ENCODE measurements at regions not wholly inside any gene's neighbourhood (a gene's known extent, or its start where the extent isn't known, plus 50 kb on each side); places are given as distances from the start of the nearest gene placed in this dataset.
A peak's percentile ranks its signal among the peaks of the same experiment; 100 is the strongest.

DNA sequence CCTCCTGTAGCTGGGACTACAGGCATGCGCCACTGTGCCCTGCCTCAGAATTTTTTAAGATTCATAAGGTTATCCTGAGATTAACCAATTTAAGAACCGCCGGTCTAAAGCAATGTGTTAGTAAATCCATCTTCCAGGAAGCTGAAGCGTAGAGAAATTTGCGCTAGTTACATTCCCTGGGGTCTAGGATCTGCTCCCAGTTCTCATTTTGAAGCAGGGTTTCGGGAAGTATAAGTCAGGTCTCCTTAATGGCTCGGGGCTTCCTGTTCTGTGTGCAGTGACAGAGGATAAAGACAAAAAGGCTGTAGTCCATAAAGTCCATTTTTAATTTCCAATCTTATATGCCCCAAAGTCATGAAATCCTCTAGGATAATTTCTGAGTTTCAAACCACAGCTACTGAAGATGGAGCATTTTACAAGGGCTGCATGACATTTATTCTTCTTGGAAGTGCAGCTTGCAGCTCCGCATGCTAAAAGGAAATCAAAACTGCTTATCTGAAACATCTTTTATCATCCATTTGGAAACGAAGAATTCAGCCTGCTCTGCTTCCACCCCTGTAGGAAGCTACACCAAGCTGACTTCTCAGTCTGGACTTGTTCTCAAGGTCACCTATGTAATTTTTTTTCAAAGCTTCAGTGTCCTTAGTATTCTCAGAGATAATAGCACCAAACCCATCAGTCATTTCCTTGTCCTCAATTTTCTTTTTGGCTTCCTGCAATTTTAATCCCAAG lies 326.1 kb downstream of the PRL start:
- no peak for DNase-seq

GRCh38 chr6:21971541-21971940 lies 325.3 kb downstream of the PRL start:
- no peak for DNase-seq

DNA sequence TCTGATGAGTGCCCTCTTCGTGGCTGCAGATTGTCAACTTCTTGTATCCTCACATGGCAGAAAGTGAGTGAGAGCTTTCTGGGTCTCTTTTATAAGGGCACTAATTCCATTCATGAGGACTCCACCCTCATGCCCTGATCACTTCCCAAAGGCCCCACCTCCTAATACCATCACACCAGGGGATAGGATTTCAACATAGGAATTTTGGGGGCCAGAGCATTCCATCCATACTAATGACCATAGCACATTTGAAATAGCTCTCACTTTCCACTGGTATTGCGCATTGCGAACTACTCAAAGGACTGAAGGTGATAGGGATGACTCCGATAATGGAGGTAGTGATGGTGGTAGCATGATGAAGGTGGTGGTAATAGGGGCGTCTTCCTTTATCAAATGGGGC lies 324.3 kb downstream of the PRL start:
- no peak for DNase-seq

DNA sequence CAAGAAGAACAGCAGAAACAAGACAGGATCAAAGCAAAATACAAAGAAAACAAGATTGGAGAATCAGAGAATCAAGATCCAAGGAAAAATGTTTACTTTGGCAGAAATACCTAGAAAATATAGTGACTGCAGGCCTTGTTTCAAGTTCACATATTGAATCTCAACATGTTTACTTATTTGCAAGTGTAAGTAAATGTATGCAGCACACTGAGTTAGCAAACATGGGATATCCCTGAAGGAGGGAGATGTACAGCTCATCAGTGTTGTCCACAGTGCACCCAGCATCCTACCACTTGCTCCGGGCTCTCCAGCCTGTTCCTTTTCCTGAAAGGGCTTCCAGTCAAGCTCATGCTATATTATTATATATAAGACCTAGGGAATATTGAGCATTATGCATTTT lies 319.5 kb downstream of the PRL start:
- no peak for DNase-seq

DNA sequence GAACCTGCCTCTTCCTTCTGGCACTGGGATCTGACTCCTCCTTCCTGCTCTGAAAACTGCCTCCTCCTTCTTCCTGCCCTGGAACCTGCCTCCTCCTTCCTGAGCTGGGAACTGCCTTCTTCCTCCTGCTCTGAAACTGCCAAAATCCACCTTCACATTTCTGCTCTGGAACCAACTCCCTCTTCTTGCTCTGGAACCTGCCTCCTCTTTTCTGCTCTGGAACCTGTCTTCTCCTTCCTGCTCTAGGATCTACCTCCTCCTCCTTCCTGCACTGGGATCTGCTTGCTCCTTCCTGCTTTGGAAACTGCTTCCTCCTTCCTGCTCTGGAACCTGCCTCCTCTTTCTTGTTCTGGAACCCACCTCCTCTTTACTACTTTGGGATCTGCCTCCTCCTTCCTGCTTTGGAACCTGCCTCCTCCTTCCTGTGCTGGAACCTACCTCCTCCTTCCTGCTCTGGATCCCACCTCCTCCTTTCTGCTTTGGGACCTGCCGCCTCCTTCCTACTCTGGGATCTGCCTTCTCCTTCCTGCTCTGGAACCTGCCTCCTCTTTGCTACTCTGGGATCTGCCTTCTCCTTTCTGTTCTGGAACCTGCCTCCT lies 315.5 kb downstream of the PRL start:
- no peak for DNase-seq

- no peak for DNase-seq
These were observed 312.7 kb downstream of the PRL start for GRCh38 chr6:21984135-21984534.

DNA sequence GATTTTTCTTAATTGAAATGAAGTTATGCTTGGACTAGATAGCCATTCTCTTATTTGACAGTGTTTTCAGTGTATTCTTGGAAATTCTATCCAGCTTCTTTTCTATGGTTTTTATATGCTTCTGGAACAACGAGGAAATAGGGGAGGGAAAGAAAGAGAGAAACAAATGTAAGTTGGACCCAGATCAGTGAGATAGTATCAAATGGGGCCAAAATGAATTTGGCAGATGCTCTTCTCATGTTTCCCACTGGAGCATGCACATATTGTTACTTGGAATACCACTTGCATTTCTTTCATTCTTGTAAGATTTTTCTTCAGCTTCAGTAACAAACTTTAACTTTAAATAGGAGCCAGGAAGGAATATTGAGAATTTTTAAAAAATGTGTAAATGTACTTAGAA lies 312.3 kb downstream of the PRL start:
- DNase-seq = no peak

DNA sequence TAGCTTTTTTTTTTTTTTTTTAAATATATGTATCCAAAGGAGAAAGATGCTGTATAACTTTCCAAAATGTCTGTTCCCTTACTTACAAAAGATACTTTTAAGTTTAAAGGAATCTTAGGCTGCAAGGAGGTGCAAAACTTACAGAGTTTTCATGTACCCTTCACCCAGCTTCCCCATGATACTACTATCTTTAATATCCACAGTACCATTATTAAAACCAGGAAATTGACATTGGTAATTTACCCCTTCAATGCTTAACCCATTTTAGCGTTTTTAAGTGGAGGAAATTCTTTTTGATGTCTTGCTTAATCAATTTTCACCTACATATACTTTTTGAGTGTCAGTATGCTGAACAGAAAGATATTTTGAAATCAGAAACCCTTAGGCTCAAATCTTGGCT lies 310.9 kb downstream of the PRL start:
- DNase-seq = no peak

- no peak for DNase-seq
These were observed 310.1 kb downstream of the PRL start for GRCh38 chr6:21986703-21987102.

GRCh38 chr6:21987501-21987957 lies 309.3 kb downstream of the PRL start:
- DNase-seq = no peak

- no peak for DNase-seq
These were observed 306.3 kb downstream of the PRL start for GRCh38 chr6:21990577-21990976.

DNA sequence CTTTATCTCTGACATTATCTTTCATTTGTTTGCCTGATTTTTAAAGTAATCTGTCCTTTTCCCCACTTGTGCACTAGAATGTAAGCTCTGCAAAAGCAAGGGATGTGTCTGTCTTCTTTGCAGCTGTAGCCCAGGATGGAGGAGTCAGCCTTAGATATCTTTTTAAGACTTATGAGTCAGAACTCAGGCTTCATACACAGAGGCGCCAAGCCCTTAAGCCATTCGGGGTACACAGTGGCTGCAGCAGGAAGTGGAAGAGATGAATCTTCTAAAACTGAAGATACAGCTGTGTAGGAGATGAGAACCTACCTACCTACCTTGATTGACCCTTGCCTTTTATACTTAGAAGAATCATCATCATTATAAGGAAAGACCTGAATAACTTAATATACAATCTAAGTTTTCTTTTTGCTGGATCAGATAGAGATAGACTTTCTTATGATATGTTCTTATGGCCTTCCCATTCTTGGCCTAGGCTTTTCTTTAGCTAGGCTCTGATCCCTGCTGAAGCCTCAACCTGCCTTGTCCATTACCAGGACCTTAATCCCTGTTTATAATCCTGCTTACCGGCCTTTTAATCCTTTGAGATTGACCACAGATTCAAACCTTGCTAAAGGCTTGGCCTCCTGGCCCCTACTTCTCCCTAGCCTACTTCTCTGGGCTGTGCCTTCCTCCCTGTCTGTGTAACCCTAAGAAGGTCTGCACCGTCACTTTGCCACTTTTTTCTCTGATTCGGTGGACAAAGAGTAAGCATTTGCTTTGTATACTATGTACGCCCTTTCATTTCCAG lies 304.5 kb downstream of the PRL start:
- no peak for DNase-seq

- no peak for DNase-seq
These were observed 303.0 kb downstream of the PRL start for GRCh38 chr6:21993841-21994240.

DNA sequence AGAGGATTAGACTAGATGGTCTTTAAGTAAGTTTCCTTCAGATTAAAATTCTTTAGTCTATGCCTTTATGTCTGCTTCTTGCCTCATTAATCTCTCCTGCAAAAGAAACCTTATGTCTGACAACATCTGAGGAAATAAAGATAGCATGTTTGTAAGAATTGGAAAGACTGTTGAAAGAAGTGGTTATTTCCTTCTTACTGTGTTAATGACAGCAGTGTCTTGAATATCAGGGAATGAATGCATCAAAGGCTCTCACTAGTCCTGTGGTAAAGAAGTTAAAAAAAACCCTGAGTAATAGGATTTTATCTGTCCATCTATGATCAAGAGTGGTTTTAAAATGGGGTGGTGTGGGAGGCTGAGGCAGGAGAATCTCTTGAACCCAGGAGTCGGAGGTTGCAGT lies 302.0 kb downstream of the PRL start:
- no peak for DNase-seq

DNA sequence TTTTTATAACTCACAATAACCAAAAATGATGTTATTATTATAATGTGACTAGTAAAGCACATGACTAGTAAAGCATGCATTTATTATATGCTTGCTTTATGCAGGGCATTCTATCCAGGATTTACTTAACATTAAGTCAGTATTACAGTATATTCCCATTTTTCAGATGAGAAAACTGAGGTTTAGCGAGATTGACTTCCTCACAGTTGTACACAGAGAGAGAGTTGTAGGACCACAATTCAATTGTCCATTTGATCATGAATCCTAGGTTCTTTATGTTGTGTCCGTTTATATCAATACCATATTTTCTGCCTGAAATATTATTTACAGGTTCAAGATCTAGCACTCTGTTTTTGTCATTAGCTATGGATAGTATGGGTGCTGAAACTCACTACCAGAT lies 301.5 kb downstream of the PRL start:
- no peak for DNase-seq

GRCh38 chr6:21996425-21997118 lies 300.3 kb downstream of the PRL start:
- no peak for DNase-seq

- DNase-seq = peak; percentile 95
These were observed 299.5 kb downstream of the PRL start for GRCh38 chr6:21997119-21998037.

GRCh38 chr6:21998582-21998981 lies 298.3 kb downstream of the PRL start:
- DNase-seq = peak; percentile 88

DNA sequence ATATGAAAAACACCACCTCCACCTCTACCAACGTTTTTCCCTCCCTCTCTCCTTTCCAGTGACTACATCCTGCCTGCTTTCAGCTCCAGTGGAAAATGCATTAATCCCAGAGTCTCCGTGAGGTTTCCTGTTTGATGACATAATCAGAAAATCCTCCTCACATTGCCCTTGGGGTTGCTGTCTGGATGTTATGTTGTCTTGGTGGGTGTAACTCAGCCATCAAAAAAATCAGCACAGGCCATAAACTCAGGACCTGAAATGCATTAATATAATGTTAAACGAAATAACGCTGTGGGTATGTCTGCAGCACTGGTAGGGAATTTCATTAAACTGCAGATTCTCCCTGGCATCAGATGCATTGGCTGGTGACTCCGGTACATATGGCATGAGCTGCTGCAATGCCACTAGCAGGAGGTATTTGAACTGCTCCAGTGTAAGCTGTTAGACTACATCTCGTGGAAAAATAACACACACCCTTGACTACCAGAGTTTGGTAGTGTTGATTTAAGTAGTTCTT lies 297.8 kb downstream of the PRL start:
- DNase-seq = peak; percentile 88

DNA sequence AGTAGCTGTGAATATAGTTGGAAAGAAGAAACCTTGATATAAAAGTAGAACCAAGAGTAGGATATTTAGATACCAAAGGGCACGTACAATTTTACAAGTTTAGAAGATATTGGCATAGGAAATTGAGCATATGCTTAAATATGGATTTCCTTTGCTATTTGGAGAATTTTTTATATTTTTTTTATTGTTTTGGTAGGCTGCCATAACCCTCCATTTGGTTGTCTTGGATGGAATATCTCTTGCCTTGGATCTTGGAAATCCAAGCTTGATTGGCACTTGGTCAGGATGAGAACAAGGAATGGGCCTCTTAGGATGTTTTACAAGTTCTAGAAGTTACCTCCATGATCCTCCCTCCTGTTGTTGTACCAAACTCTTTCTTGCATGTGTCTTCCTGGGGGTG lies 297.1 kb downstream of the PRL start:
- no peak for DNase-seq

GRCh38 chr6:22001396-22002027 lies 295.3 kb downstream of the PRL start:
- no peak for DNase-seq

DNA sequence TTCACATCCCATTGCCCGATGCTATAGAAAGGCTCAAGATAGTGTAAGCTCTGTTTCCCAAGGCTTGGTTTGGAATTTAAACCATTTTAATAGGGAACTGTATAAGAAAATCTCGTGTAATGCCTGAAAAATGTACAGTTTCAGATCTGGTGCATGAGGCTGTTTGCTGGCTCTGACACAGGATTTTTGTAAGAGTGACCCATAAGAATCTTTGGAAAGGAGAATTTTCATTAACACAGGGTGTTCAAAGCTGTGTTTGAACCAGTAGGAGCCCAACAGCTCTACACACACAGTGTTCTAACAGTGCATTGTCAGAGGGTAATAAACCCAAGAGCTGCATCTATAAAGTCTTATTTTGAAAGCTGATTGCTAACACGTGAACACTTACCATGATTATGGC lies 293.5 kb downstream of the PRL start:
- no peak for DNase-seq

Data from DMS 273 treated with DMSO at 0.1 percent for 48 hours (cell line).